ENCODE measurements at regions not wholly inside any gene's neighbourhood (a gene's known extent, or its start where the extent isn't known, plus 50 kb on each side); places are given as distances from the start of the nearest gene placed in this dataset.

DNA sequence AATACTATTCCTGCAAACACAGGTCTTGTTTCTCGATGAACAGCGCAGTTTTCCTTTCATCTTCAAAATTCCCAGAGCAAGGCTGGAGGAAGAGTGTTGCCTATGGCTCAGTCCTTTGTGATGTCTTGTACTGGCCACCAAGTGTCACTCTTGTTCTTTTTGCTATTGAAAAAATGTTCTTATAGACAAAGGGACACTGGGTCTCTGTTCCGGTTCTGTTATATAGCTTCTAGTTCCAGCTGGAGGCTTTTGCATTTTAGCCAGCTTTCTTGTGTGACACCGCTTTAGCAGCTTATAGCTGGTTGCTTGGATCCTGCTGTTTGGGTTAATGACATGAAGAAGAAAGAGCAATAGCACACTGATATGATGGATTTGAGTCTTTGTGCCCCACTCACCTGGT is 343.7 kb upstream of the KCNN2 start:
- DNase-seq (ENCODE audit: low read depth in 2 of 3, low spot score in 2 of 3) = no peak

DNA sequence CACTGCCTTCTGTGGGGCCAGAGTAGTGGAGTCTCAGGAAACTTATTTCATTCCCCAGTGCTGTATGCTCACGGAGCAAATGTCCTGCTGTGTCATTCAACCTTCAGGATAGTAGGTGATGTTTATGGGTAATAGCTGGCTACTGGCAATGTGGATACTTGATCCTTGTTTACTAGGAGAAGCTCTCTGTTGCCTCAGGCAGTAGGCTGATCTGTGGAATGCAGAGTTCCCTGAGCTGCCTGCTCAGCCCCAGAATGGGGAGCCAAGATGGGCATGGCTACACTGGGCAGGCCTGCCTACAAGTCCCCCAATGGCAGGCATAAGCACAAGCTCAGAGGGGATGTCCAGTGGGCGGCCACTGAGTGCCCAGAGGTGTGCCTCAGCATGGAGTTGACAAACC is 323.1 kb upstream of the KCNN2 start:
- no peak for DNase-seq (ENCODE audit: low read depth in 2 of 3, low spot score in 2 of 3)

DNA sequence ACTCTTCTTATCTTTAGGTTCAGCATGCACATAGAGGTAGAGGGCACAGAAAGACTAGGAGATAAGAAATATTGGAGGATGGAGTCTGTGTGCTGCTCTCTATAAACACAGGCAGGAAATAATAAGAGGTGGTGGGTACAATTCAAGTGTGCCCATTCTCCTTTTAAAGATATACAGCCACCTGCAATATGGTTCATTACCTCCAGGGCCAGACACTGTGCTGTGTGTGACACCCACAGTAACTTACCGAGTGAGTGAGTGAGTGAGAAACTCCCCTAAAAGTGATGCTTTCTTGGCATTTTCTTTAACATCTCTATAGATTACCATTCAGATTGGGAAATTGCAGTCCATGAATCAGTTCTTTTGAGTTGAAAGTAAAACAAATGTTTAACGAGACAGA is 311.8 kb upstream of the KCNN2 start:
- no peak for DNase-seq (ENCODE audit: low read depth in 2 of 3, low spot score in 2 of 3)

DNA sequence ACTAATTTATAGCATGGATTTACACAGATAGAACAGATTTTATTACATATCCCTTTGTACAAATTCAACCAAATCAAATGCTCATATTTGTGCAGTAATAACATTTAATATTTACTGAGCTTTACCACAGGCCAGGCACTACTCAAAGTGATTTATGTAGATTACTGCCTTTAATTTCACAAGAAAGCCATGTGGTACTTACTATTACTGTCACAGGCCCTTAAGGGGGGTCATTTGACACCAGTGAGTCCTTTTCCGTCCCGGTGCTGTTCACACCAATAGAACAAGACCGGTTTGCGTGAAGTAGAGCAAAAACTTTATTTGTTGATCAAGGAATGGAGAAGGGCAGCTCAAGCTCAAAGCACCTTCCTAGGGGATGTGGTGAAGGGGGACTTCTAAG is 308.5 kb upstream of the KCNN2 start:
- no peak for DNase-seq (ENCODE audit: low read depth in 2 of 3, low spot score in 2 of 3)

DNA sequence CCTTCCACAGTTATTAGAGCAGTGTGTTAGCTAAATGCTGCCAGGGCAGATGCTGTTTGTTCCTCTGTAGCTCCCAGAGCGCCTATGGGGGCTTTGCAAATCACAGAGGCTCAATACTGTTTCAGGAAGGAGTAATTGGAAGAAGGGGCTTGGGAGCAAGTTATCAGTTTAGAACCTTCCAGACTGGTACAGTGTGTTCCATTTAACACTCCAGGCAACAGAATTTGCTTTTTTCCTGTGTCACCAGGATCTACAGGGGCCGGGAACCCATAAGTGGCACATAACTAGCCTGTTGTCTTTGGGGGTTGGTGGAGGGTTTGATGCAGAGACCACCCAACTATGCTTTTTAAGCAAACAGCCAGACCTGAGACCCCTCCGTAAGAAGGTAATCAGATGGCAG is 307.3 kb upstream of the KCNN2 start:
- DNase-seq (ENCODE audit: low read depth in 2 of 3, low spot score in 2 of 3) = no peak

DNA sequence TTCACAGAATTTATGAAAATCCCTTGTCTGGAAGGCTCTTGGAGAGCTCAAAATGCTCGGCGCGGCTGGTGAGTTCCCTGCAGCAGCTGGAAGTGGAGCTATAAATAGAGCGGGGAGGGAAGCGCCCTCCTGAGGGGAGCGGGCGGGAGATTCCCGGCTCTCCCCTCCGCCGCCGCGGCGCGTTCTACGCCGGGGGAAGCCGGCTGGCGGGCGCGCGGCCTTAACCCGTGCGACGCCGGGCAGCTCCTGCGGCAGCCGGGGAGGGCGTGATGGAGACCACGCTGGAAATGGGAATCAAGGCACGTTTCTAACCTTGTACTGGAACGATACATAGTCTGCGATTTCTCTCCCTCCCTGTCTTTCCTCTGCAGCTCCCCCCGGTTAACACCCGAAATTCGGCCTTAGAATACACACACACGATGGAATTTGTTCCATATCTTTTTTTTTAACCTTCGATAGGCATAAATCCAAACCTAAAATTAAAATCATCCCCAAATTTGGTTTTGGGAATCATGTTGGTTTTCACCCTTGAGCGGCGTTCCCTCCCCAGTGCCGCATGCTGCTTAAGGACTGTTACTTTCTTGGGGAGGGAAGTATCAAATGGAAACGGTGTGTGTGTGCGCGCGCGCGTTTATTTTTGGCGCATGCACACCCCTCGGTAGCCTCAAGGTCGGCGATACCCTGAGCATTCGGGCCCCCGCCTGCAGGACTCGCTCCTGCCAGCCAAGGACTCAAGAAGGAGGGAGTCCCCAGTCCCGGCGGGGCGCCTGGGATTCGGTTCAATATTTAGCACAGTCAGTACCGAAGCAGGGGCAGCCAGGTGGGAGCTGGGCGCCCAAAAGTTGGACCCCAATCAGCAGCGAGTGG is 306.3 kb upstream of the KCNN2 start:
- no peak for DNase-seq (ENCODE audit: low read depth in 2 of 3, low spot score in 2 of 3)

DNA sequence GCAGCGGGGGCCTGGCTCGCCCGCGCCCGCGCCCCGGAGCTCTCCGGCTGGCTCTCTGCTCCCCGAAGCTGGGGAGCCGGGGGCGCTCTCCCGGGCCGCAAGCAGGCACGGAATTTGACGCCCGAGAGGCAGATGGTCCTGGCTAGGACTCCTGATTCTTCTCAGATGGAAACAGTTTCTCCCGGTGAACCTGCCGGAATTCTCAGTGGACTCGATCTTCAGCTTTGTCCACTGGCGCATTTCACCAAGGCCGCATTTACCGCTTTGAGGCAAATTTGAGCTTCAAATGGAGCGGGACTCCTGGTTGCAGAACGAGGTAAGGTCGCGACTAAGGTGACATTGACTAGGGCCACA is 305.7 kb upstream of the KCNN2 start:
- DNase-seq (ENCODE audit: low read depth in 2 of 3, low spot score in 2 of 3) = no peak

DNA sequence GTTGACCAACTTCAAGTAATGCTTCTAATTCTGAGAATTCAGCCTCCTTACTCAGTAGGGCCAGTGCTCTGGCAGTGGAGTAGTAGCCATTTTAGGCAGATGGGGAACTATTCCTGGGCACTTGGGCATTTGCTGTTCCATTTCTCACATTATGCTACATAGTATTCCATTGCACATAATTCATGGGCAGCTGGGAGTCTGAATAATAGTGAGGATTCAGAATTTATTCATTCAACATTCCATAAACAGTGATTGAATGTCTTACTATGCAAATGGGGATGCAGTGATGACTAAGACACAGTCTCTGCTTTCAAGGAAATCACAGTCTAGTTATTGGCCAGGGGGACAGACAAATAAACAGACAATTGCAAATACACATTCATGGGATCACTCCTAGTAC is 301.0 kb upstream of the KCNN2 start:
- DNase-seq (ENCODE audit: low read depth in 2 of 3, low spot score in 2 of 3) = no peak

DNA sequence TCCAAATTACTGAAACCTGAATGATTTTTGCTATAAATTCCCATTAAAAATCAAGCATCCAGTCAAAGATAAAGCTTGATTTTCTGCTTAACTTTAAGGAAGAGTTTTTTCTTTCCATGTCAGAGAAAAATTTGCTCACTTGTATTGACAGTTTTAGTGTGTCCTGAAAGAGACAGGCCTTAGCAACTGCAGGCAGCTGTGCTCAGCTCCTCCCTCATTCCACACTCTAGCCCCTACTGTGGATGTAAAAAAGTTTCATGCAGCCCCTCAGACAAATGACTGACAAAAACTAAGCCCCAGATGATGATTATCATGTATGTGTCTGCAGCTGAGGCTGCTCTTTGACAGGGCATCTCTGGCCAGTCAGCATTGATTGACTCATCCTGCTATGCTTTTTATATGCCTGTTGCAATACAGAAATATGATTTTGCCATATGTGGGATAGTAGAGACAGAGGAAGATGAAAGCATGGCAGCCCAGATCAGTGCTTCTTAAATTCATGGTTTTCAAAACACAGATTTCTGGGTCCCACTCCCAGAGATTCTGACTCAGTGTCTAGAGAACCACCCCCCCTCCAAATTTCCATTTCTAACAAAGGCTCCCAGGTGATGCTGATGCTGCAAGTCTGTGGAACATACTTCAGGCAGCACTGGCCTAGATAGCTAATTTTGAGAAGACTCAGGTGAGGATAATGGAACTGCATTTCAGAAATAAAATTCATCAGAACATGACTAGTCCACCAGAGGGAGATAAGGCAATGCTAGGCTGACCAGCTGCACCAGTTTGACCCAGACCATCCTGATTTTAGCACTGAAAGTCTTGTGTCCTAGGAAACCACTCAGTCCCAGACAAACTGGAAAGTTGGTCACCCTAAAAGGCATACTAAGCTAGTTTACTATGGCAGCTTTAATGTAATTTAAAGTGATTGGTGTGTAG is 298.7 kb upstream of the KCNN2 start:
- DNase-seq (ENCODE audit: low read depth in 2 of 3, low spot score in 2 of 3) = no peak

DNA sequence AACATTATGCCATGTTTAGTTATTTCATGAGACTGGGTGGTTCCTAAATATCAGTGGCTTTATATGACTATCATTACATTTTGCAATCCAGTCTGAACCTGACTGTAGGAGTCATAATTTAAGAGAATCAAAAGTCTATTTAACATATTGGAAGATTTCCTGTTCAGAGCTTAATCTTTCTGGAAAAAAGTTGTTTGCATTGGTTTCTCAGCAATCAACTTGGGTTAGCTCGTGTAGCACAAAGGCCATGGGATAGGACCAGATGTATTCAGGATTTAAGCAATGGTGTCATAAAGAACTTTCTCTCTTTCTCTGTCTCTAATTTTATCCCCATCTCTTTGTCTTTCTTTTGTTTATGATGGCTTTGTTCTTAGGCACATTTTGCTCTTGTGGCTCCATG is 296.0 kb upstream of the KCNN2 start:
- no peak for DNase-seq (ENCODE audit: low read depth in 2 of 3, low spot score in 2 of 3)

DNA sequence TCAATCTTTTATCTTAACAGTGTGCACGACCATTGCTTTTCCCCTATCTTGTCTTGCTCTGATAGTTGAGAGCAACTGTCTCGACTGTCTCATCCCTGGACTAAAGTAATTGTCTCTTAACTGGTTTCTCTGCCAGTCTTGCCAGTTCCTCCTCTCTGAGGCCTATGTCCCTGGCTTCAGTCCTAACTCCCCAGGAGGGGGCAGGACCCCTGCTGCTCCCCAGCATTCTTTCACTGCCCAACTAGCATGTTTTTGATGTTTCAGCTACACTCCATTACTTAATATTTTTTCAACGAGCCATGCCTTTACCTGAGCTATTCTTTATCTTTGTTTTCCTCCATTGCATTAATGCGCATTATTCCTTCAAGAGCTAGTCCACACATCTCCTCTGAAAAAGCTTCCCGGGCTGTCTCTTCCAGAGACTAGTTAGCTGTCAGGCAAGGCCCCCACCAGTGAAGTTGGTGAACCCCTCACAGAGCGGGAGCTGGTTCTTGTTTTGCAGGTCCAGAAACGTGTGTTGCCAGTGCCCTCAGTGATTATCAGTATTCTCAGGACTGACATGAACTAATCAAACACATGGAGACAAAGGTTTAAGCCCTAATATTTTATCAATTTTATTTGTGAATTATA is 291.7 kb upstream of the KCNN2 start:
- no peak for DNase-seq (ENCODE audit: low read depth in 2 of 3, low spot score in 2 of 3)

DNA sequence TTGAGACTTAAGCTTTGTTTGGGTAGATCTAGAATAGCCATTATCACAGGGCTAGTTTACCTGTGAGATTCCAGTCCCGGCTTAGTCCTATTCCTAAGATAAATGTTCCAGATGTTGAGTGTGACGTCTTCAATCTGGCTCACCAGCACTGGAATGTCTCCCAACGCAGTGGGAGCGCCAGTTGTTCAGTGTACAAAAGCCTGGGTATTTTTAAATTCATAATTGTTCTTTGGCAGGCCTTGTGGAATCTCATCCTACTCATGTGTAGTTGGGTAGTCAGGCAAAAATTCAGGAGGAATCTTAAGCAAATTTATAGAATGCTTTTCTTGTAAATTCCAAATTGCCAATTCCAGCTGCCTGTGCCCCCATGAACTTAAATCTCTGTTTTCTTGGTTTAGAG is 272.6 kb upstream of the KCNN2 start:
- DNase-seq (ENCODE audit: low read depth in 2 of 3, low spot score in 2 of 3) = no peak

DNA sequence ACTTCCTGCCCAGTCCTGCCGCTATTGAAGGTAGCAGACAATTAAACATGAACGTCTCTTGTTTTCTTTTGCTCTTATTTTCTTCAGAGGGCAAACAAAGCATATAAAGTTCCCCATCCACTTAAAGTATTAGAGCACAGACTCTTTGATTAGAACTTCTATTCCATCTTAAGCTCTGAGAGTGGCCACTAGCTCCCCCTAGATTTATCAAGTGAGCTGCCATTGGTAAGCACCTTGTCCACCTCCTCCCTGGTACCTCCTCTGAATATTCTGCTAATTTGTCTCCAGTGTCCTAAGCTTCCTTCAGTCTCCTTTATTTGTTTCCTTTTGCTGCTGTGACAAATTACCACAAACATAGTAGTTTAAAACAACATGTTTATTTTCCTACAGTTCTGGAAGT is 264.3 kb upstream of the KCNN2 start:
- no peak for DNase-seq (ENCODE audit: low read depth in 2 of 3, low spot score in 2 of 3)

DNA sequence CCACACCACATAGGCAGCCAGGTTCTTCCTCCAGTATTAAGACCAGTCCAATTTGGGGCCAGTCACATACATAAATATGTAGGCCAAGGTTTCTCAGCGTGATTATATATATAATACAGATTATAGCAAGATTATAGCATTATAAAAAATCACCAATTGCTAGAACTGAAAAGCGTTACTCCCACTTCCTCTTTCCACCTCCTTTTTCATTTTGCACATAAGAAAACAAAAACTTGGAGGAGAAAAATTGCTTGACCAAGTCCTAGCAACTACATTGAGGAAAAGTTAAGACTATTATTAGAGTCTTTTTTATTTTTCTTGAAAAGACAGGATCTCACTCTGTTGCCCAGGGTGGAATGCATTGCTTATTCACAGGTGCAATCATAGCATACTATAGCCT is 262.7 kb upstream of the KCNN2 start:
- DNase-seq (ENCODE audit: low read depth in 2 of 3, low spot score in 2 of 3) = no peak

DNA sequence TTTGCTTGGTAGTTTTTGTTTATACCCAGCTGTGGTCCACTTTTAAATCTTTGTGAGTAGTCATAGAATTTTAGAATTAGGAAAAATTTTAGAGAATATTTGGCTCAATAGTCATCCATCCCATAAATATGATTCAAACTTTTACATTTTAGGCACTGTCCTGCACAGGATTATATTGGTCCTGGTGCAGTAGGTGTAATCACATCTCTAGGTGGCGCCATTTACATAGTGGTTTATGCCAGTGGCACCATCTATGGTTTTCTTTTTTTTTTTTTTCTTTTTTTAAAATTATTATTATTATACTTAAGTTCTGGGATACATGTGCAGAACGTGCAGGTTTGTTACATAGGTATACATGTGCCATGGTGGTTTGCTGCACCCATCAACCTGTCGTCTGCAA is 260.7 kb upstream of the KCNN2 start:
- DNase-seq (ENCODE audit: low read depth in 2 of 3, low spot score in 2 of 3) = peak in 2 of 3 donors; percentile 13 to 47

DNA sequence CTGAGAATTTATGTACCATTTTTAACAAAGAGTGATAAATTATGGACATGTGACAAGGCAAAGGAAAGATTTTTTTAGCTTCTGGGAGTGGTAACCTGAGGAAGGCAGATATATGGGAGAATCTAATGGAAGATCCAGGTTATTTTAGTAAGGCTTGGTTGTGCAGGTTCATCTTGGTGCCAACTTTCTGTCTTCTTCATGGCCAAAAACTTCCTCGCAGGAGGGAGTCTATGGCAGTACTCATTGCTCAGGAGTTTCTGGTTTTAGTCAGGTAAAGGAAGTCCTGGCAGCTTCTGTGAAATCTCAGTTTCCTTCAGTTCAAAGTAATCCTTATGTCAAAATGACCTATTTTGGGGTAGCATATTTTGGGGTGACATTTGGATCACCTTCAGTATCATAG is 248.3 kb upstream of the KCNN2 start:
- DNase-seq (ENCODE audit: low read depth in 2 of 3, low spot score in 2 of 3) = no peak

DNA sequence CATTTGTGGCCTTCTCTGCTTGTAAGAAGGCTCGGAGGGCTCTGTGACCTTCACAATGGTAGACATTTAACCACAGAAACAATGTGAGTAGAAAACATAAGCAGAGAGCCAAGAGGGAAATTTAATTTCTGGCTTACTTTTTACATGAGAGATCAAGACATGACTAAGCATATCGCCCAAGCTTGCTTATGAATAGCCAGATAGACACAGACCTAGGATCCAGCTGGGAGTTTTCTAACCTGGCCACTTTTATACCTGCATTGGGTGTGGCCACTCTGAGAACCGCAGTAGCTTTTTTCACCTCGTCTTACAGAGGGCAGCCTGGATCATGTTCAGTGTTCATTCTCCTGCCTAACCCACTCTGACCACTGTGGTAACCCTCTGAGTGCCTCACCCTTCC is 244.9 kb upstream of the KCNN2 start:
- DNase-seq (ENCODE audit: low read depth in 2 of 3, low spot score in 2 of 3) = no peak

DNA sequence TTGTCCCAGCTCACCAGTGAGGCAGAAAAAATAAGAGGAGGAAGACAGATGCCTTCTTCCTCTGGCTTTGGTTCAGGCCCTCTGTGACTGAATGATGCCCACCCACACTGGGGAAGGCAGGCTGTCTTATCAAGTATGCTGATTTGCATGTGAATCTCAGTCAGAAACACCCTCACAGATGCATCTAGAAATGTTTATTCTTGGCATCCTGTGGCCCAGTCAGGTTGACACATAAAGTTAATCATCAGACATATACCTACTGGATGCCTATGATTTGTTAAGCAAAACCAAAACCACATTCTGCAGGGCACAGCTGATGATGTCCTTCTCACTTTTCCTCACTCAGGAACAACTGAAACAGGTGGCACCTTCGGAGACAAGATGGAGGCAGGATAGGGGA is 243.4 kb upstream of the KCNN2 start:
- no peak for DNase-seq (ENCODE audit: low read depth in 2 of 3, low spot score in 2 of 3)

DNA sequence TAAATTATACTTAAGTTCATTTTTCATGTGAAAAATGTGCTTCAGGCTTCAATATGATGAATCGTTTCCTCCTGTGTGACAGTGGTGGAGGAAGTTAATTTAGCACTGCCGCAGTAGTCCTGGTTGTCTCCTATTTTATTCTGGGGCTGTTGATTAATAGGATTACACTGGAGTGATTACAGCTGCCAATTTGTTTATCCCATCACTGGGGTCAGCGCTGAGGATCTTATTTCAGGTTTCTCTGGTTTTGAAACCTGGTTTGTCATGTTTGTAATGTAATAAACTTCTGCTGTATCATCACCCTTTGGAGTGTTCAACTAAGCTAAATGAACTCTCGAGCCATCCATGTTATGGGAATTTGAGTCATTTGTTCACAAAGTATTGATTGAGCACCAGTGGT is 241.7 kb upstream of the KCNN2 start:
- no peak for DNase-seq (ENCODE audit: low read depth in 2 of 3, low spot score in 2 of 3)

DNA sequence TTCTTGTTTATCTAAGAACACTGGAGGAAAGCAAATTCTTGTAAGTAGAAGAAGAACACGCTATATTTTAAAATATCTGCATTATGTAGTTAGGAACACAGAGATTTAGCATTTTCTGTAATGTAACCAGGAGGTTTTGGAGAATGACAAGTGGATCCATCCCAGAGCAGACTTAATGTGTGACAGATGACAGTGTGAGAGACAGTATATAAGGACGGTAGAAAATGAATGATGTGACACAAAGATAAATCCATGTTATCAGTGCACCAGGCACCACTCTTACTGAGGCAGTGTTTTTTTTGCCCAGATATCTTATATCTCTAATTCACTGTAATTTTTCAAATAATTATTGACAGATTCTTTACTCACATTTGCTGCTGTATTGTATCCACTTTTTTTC is 239.0 kb upstream of the KCNN2 start:
- DNase-seq (ENCODE audit: low read depth in 2 of 3, low spot score in 2 of 3) = no peak

DNA sequence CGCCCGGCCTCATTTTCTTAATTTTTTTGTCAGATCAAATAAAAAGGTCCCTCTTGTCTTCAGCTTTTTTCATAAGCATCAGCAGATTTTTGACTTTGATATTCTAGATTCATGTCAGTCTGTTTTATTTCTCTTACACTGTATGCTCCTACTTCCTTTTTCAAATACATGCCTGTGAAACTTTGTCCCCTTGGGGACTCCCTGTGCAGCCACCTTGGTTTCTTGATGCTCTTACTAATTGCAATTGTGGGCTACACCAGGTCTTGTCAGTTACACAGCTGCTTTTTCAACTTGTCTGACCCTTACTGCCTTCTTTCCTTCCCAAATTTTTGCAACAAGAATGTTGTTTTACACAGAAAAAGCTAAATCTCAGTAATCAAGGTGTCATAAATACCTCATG is 238.2 kb upstream of the KCNN2 start:
- no peak for DNase-seq (ENCODE audit: low read depth in 2 of 3, low spot score in 2 of 3)

DNA sequence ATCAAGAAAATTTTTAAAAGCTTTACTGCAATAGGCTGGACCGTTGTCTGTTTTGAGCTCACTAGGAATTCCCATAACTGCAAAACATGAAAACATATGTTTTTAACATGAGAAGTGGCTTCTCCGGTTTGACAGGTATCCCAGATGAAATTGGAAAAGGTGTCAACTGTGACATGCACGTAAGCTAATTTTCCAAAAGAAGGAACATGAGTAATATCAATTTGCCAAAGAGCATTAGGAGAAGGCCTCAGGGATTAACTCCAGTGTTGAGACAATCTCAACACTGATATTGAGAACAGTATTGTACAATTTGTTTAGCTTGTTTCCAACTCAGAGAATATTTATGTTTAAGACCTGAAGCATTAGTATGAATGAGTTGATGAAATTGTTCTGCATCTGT is 215.5 kb upstream of the KCNN2 start:
- DNase-seq (ENCODE audit: low read depth in 2 of 3, low spot score in 2 of 3) = no peak

All from hematopoietic multipotent progenitor cell (in vitro differentiated cells).